SH-SY5Y (cell line): ENCODE measurements at regions not wholly inside any gene's neighbourhood (a gene's known extent, or its start where the extent isn't known, plus 50 kb on each side); places are given as distances from the start of the nearest gene placed in this dataset.

Experiments
- GATA2 ChIP-seq: IDR thresholded peaks from 2 replicates; pipeline ENCODE4 v1.6.1; 2011; ENCODE audit warnings: mild to moderate bottlenecking, low read depth, low read length
- GATA3 ChIP-seq: IDR thresholded peaks from 2 replicates; pipeline ENCODE4 v1.6.1; 2011; ENCODE audit warnings: low read depth, mild to moderate bottlenecking, low read length, moderate library complexity

DNA sequence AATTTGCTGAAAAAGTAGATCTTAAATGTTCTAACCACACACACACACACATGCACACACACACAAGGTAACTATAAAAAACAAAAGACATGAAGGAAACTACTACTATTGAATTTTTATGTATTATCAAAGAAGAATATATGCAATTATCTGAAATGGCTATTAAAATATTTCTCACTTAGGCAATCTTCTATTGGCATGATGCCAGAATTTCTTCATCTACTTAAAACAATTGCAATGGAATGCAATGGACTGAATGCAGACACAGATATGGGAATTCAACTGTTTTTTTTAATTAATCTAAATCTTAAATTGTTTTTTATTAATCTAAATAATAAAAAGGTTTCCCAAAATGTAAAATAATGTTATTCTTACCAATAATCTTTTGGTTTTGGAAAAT is 152.6 kb upstream of the SMLR1 start:
- TF ChIP-seq GATA2: no peak
- TF ChIP-seq GATA3: no peak
